ENCODE measurements at regions not wholly inside any gene's neighbourhood (a gene's known extent, or its start where the extent isn't known, plus 50 kb on each side); places are given as distances from the start of the nearest gene placed in this dataset.

GRCh38 chr7:131646203-131646602 is 89.8 kb upstream of the PODXL start:
- CTCF ChIA-PET: interaction anchor here (0.7 kb wide), 1 partner anchor 149 kb away, joined by 3 read pairs; no protein-coding TSS in a partner anchor
- Mint-ChIP-seq H3K27ac (no peak overlapping the region), H3K36me3 (ENCODE audit: low read depth) (no peaks in the 10 kb centered on the region), H3K4me3 (no peak overlapping the region), H3K27me3 (peaks cover 3% of the 10 kb centered on the region), H3K4me1 (ENCODE audit: low read depth) (no peaks in the 10 kb centered on the region), H3K9me3 (no peaks in the 10 kb centered on the region)
- H3K9me3 ChIP-seq (ENCODE audit: control insufficient read depth in 1 of 2, insufficient read depth in 1 of 2, low read length in 2 of 2): no peaks in the 10 kb centered on the region
- H3K27ac ChIP-seq (ENCODE audit: low read depth in 1 of 2, low read length in 2 of 2): no peak overlapping the region
- no peaks in the 10 kb centered on the region for H3K4me1 ChIP-seq (ENCODE audit: insufficient read depth, low read length)
- H3K27me3 ChIP-seq (ENCODE audit: control insufficient read depth in 1 of 2, insufficient read depth in 2 of 2, low read length in 2 of 2): peaks cover 2 to 3% of the 10 kb centered on the region in 2 experiments
- intact Hi-C loops (cut with DNase I, micrococcal nuclease): no loop called here
- POLR2A ChIA-PET: no interaction called here
- no peaks in the 10 kb centered on the region for H3K36me3 ChIP-seq (ENCODE audit: insufficient read depth, low read length)
- ATAC-seq (ENCODE audit: poor library complexity) (no peak), DNase-seq (no peak)
- TF ChIP-seq CTCF (IDR thresholded peaks at IDR 0.05): no peak
- H3K4me3 ChIP-seq (ENCODE audit: low read length): no peak overlapping the region

DNA sequence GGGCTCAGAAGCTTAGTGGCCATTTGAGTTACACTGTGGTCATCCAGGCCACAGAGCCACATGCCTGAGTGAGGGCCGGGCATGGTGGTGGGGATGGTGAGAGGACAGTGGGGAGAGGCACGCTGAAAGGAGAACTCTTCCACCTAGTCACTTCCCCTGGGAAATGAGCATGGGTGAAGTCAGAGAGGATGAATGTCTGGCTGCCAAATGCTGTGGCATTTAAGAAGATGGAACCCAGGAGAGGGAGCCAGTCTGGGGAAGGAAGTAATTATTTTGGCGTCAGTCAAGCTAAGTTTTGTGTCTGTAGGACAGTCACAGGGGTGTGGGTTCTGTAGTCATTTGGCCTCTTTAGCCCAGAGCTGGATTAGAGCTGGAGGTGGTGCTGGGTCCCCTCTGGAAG is 86.0 kb upstream of the PODXL start:
- no peaks in the 10 kb centered on the region for H3K9me3 ChIP-seq (ENCODE audit: control insufficient read depth in 1 of 2, insufficient read depth in 1 of 2, low read length in 2 of 2)
- POLR2A ChIA-PET: no interaction called here
- intact Hi-C loops (cut with DNase I, micrococcal nuclease): no loop called here

DNA sequence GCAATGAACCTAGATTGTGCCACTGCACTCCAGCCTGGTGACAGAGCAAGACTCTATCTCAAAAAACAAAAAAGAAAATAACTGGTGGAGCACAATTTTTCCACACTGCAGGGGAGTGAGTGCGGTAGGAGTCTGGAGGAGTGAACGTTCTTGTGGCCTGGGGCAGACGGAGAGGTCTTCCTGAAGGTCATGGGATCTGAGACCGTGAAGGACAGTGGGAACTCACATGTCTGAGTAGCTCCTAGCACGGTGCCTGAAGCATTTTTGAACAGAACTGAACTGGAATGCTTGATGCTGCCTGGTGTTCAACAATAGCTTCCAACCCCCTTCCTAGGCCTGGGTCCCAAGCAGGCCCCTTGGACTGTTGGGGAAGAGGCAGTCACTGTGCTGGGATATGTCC is 84.3 kb upstream of the PODXL start:
- H3K4me3 ChIP-seq (ENCODE audit: low read length): no peak overlapping the region
- Mint-ChIP-seq H3K9me3 (no peaks in the 10 kb centered on the region), H3K36me3 (ENCODE audit: low read depth) (no peaks in the 10 kb centered on the region), H3K27me3 (peaks cover 7% of the 10 kb centered on the region), H3K27ac (no peak overlapping the region), H3K4me3 (no peak overlapping the region), H3K4me1 (ENCODE audit: low read depth) (no peaks in the 10 kb centered on the region)
- no peak overlapping the region for H3K27ac ChIP-seq (ENCODE audit: low read depth in 1 of 2, low read length in 2 of 2)
- H3K36me3 ChIP-seq (ENCODE audit: insufficient read depth, low read length): no peaks in the 10 kb centered on the region
- H3K4me1 ChIP-seq (ENCODE audit: insufficient read depth, low read length): no peaks in the 10 kb centered on the region
- no peak for TF ChIP-seq CTCF (IDR thresholded peaks at IDR 0.05)
- ChIA-PET POLR2A (no interaction called here), CTCF (no interaction called here)
- intact Hi-C loops (cut with DNase I, micrococcal nuclease): no loop called here
- H3K9me3 ChIP-seq (ENCODE audit: control insufficient read depth in 1 of 2, insufficient read depth in 1 of 2, low read length in 2 of 2): no peaks in the 10 kb centered on the region
- DNase-seq (no peak), ATAC-seq (ENCODE audit: poor library complexity) (no peak)
- peaks cover 0 to 3% of the 10 kb centered on the region in 2 experiments for H3K27me3 ChIP-seq (ENCODE audit: control insufficient read depth in 1 of 2, insufficient read depth in 2 of 2, low read length in 2 of 2)

More for the DNA sequence above, 86.0 kb upstream of the PODXL start:
- no peaks in the 10 kb centered on the region for H3K9me3 Mint-ChIP-seq
- H3K4me1 ChIP-seq (ENCODE audit: insufficient read depth, low read length): no peaks in the 10 kb centered on the region
- no peak overlapping the region for H3K27ac Mint-ChIP-seq
- DNase-seq (no peak), ATAC-seq (ENCODE audit: poor library complexity) (no peak)
- H3K27ac ChIP-seq (ENCODE audit: low read depth in 1 of 2, low read length in 2 of 2): no peak overlapping the region
- no peaks in the 10 kb centered on the region for H3K36me3 ChIP-seq (ENCODE audit: insufficient read depth, low read length)
- no peak overlapping the region for H3K4me3 Mint-ChIP-seq
- CTCF ChIA-PET: no interaction called here
- H3K27me3 ChIP-seq (ENCODE audit: control insufficient read depth in 1 of 2, insufficient read depth in 2 of 2, low read length in 2 of 2): peaks cover under 1 to 3% of the 10 kb centered on the region in 2 experiments
- H3K4me3 ChIP-seq (ENCODE audit: low read length): no peak overlapping the region
- H3K27me3 Mint-ChIP-seq: peaks cover 6% of the 10 kb centered on the region
- no peaks in the 10 kb centered on the region for H3K36me3 Mint-ChIP-seq (ENCODE audit: low read depth)
- H3K4me1 Mint-ChIP-seq (ENCODE audit: low read depth): no peaks in the 10 kb centered on the region
- no peak for TF ChIP-seq CTCF (IDR thresholded peaks at IDR 0.05)
